Activated CD8-positive, alpha-beta memory T cell treated with anti-CD3 and anti-CD28 coated beads, Interleukin-2, amount 10 ng/mL, durations not matched to agents 7 days and 5 days (primary cell): ENCODE measurements at regions not wholly inside any gene's neighbourhood (a gene's known extent, or its start where the extent isn't known, plus 50 kb on each side); places are given as distances from the start of the nearest gene placed in this dataset.

Source experiments
- ATAC-seq: fragments of 150-1000 bp; cut with Tn5 transposase; one replicate; pipeline ENCODE4 v1.10.0; 2021; ENCODE audit warnings: moderate library complexity
- CTCF ChIA-PET: fragments of 350-600 bp; sonication (Branson Sonifier 250); formaldehyde crosslinking; loops from one replicate; lab custom pipeline; 2021; ENCODE audit warnings: antibody characterized with exemption; lab: Charles Lee
- DNase-seq: peaks from one replicate; pipeline ENCODE4 v3.0.0-alpha.2; 2020
- H3K27ac Mint-ChIP-seq: one replicate; pipeline ENCODE4 v1.8.0; 2021; ENCODE audit warnings: mild to moderate bottlenecking, mixed read lengths
- H3K27me3 Mint-ChIP-seq: one replicate; pipeline ENCODE4 v1.8.0; 2021; ENCODE audit warnings: mixed read lengths
- H3K36me3 Mint-ChIP-seq: one replicate; pipeline ENCODE4 v1.8.0; 2021; ENCODE audit warnings: mild to moderate bottlenecking, mixed read lengths
- H3K4me1 Mint-ChIP-seq: one replicate; pipeline ENCODE4 v1.8.0; 2021; ENCODE audit warnings: mixed read lengths
- H3K4me3 Mint-ChIP-seq: one replicate; pipeline ENCODE4 v1.8.0; 2021; ENCODE audit warnings: mild to moderate bottlenecking, moderate library complexity, mixed read lengths
- H3K9me3 Mint-ChIP-seq: one replicate; pipeline ENCODE4 v1.8.0; 2022; ENCODE audit warnings: low read depth, mixed read lengths

GRCh38 chr5:130251931-130252330, 347.7 kb downstream of the CHSY3 start:
- DNase-seq = no peak
- peaks cover 5% of the 10 kb centered on the region for H3K9me3 Mint-ChIP-seq
- no peaks in the 10 kb centered on the region for H3K4me1 Mint-ChIP-seq
- no peaks in the 10 kb centered on the region for H3K36me3 Mint-ChIP-seq
- no peak overlapping the region for H3K27ac Mint-ChIP-seq
- no peak for ATAC-seq
- CTCF ChIA-PET = no interaction called here
- H3K4me3 Mint-ChIP-seq = no peak overlapping the region
- H3K27me3 Mint-ChIP-seq = no peaks in the 10 kb centered on the region

- H3K27ac Mint-ChIP-seq = no peak overlapping the region
- H3K9me3 Mint-ChIP-seq = no peaks in the 10 kb centered on the region
- DNase-seq (no peak), ATAC-seq (no peak)
- no peaks in the 10 kb centered on the region for H3K36me3 Mint-ChIP-seq
- CTCF ChIA-PET = no interaction called here
- no peak overlapping the region for H3K4me3 Mint-ChIP-seq
- H3K27me3 Mint-ChIP-seq = no peaks in the 10 kb centered on the region
- no peaks in the 10 kb centered on the region for H3K4me1 Mint-ChIP-seq
Measured at GRCh38 chr5:130243641-130244040, 339.4 kb downstream of the CHSY3 start.

GRCh38 chr5:130237721-130238120, 333.5 kb downstream of the CHSY3 start:
- no peaks in the 10 kb centered on the region for H3K36me3 Mint-ChIP-seq
- H3K4me1 Mint-ChIP-seq = no peaks in the 10 kb centered on the region
- H3K9me3 Mint-ChIP-seq = no peaks in the 10 kb centered on the region
- no peak overlapping the region for H3K4me3 Mint-ChIP-seq
- H3K27ac Mint-ChIP-seq = no peak overlapping the region
- CTCF ChIA-PET = no interaction called here
- DNase-seq (no peak), ATAC-seq (no peak)
- H3K27me3 Mint-ChIP-seq = no peaks in the 10 kb centered on the region
